ENCODE measurements at regions not wholly inside any gene's neighbourhood (a gene's known extent, or its start where the extent isn't known, plus 50 kb on each side); places are given as distances from the start of the nearest gene placed in this dataset.

DNA sequence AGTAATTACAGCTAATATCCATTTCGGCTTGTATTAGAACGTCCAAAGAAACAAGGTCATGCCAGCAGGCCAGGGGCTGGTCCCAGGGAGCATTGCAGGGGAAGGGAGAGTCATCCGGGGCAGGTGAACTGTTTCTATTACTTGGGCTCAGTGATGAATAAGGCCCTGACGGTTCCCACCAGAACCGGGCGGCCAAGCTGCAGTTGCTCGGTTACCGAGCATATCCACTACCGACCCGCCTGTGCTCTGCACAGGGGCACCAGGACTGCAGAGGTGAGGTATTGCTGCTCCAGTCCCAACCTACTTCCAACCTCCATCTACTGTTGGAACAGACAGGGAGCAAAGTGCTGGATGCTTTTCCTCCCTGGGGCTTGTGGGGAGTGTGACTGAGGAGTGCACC is 295.5 kb downstream of the MAF start:
- DNase-seq, result no peak
- WGBS, 2 experiments (ENCODE audit: extremely low coverage in 2 of 2, insufficient read length in 1 of 2), result 74% methylated on average over 6 of the region's 10 CpGs; no CpG with 5 or more reads in 1 of the 2 experiments
- Histone ChIP-seq H3K4me1 (ENCODE audit: control insufficient read depth, insufficient read depth, low read length) (no peaks in the 10 kb centered on the region), H2AK9ac (replicated peaks; ENCODE audit: low read depth, low read length, poor library complexity) (no peak overlapping the region), H3K4ac (ENCODE audit: low read depth, low read length) (no peak overlapping the region), H3K14ac (replicated peaks; ENCODE audit: low read depth, low read length) (no peak overlapping the region), H3K4me2 (ENCODE audit: low read depth, low read length) (no peak overlapping the region), H3K79me1 (ENCODE audit: low read depth in 1 of 2, low read length in 2 of 2) (no peaks in the 10 kb centered on the region), H3K27me3 (ENCODE audit: control insufficient read depth, insufficient read depth, low read length) (no peaks in the 10 kb centered on the region), H3K9me1 (ENCODE audit: insufficient read depth, low read length) (no peaks in the 10 kb centered on the region), H2BK5ac (ENCODE audit: low read depth, low read length, poor library complexity, severe bottlenecking) (no peak overlapping the region), H3K4me3 (ENCODE audit: insufficient read depth, low read depth, low read length) (no peak overlapping the region), H3K23ac (ENCODE audit: low read depth, low read length) (no peak overlapping the region), H3K36me3 (ENCODE audit: control insufficient read depth, insufficient read depth, low read length) (no peaks in the 10 kb centered on the region), H2BK120ac (ENCODE audit: low read depth, low read length) (no peak overlapping the region), H2AFZ (replicated peaks; ENCODE audit: low read length, poor library complexity) (no peak overlapping the region), H2BK20ac (ENCODE audit: low read depth, low read length) (no peak overlapping the region), H4K91ac (ENCODE audit: insufficient read depth, low read depth, low read length) (no peak overlapping the region), H4K20me1 (ENCODE audit: insufficient read depth, low read length) (no peaks in the 10 kb centered on the region), H2BK15ac (ENCODE audit: low read depth, low read length) (no peak overlapping the region), H3K56ac (ENCODE audit: extremely low read depth, insufficient read depth, low read length) (no peak overlapping the region), H3K18ac (ENCODE audit: low read depth, low read length) (no peak overlapping the region), H4K8ac (ENCODE audit: low read depth in 2 of 2, low read length in 2 of 2) (no peak overlapping the region), H2AK5ac (ENCODE audit: low read depth, low read length) (no peak overlapping the region), H3K9ac (ENCODE audit: low read depth, low read length) (no peak overlapping the region), H3K27ac (ENCODE audit: insufficient read depth, low read length) (no peak overlapping the region), H3K9me3 (ENCODE audit: control insufficient read depth, insufficient read depth, low read length) (peaks cover 38% of the 10 kb centered on the region), H4K5ac (ENCODE audit: low read depth, low read length) (no peak overlapping the region)
- in situ Hi-C loops (cut with MboI; ENCODE audit: low sequenced_read_pairs), result no loop called here
- BruUV-seq (replicated peaks), result no TSS peak
- intact Hi-C loops (cut with micrococcal nuclease), result no loop called here
- TF ChIP-seq CHD1 (IDR thresholded peaks at IDR 0.05; ENCODE audit: low read depth, low read length) (no peak), NFE2L2 (IDR thresholded peaks at IDR 0.05; ENCODE audit: low read depth, low read length) (no peak), RAD21 (IDR thresholded peaks at IDR 0.05; ENCODE audit: low read length) (no peak), CEBPB (IDR thresholded peaks at IDR 0.05; ENCODE audit: low read depth, low read length) (no peak), MXI1 (IDR thresholded peaks at IDR 0.05; ENCODE audit: borderline replicate concordance, low read depth, low read length) (no peak), CTCF (conservative IDR thresholded peaks at IDR 0.05; ENCODE audit: low read depth, low read length) (no peak), MAFK (IDR thresholded peaks at IDR 0.05; ENCODE audit: low read depth, low read length) (no peak), USF2 (IDR thresholded peaks at IDR 0.05; ENCODE audit: low read depth, low read length) (no peak), ELK1 (IDR thresholded peaks at IDR 0.05; ENCODE audit: borderline replicate concordance, low read depth, low read length) (no peak), MAZ (IDR thresholded peaks at IDR 0.05; ENCODE audit: borderline replicate concordance, low read depth, low read length) (no peak), POLR2A (IDR thresholded peaks at IDR 0.05; ENCODE audit: low read depth, low read length) (no peak)
- CTCF ChIA-PET, result no interaction called here
- no peak for ATAC-seq (ENCODE audit: low read depth)
- dilution Hi-C loops (cut with HindIII; ENCODE audit: low sequenced_read_pairs, unreplicated experiment), result no loop called here
- POLR2A ChIA-PET (ENCODE audit: unreplicated experiment), result no interaction called here
